GM18502 (cell line): ENCODE measurements at regions not wholly inside any gene's neighbourhood (a gene's known extent, or its start where the extent isn't known, plus 50 kb on each side); places are given as distances from the start of the nearest gene placed in this dataset.

Experiments used
- ATAC-seq: cut with Tn5 transposase; IDR thresholded peaks from one replicate; pipeline ENCODE4 v1.9.1; 2021; ENCODE audit warnings: mild to moderate bottlenecking; ENCODE audit not compliant: unreplicated experiment, poor library complexity

GRCh38 chr18:45291621-45292615 is 323.4 kb upstream of the SLC14A2 start:
- no peak for ATAC-seq

- no peak for ATAC-seq
These were observed 319.9 kb upstream of the SLC14A2 start for GRCh38 chr18:45295388-45295787.

- ATAC-seq, result no peak
These were observed 316.3 kb upstream of the SLC14A2 start for GRCh38 chr18:45298986-45299385.

GRCh38 chr18:45303026-45303425 is 312.2 kb upstream of the SLC14A2 start:
- ATAC-seq, result no peak

- ATAC-seq, result no peak
These were observed 310.7 kb upstream of the SLC14A2 start for GRCh38 chr18:45304558-45304957.

GRCh38 chr18:45312555-45313126 is 302.6 kb upstream of the SLC14A2 start:
- ATAC-seq, result no peak

- ATAC-seq, result no peak
These were observed 299.1 kb upstream of the SLC14A2 start for GRCh38 chr18:45316127-45316526.

- ATAC-seq, result no peak
These were observed 297.2 kb upstream of the SLC14A2 start for GRCh38 chr18:45317948-45318640.

GRCh38 chr18:45320724-45321123 is 294.6 kb upstream of the SLC14A2 start:
- no peak for ATAC-seq

- no peak for ATAC-seq
These were observed 293.8 kb upstream of the SLC14A2 start for GRCh38 chr18:45321520-45321919.

- ATAC-seq, result no peak
These were observed 292.9 kb upstream of the SLC14A2 start for GRCh38 chr18:45322343-45322742.

- no peak for ATAC-seq
These were observed 291.2 kb upstream of the SLC14A2 start for GRCh38 chr18:45324101-45324494.

GRCh38 chr18:45324495-45325113 is 290.7 kb upstream of the SLC14A2 start:
- no peak for ATAC-seq

- no peak for ATAC-seq
These were observed 289.5 kb upstream of the SLC14A2 start for GRCh38 chr18:45325778-45326177.

- ATAC-seq, result no peak
These were observed 288.8 kb upstream of the SLC14A2 start for GRCh38 chr18:45326505-45326904.

GRCh38 chr18:45328296-45328695 is 287.0 kb upstream of the SLC14A2 start:
- no peak for ATAC-seq

GRCh38 chr18:45328811-45329210 is 286.5 kb upstream of the SLC14A2 start:
- no peak for ATAC-seq

GRCh38 chr18:45329316-45329715 is 286.0 kb upstream of the SLC14A2 start:
- ATAC-seq, result no peak

- ATAC-seq, result no peak
These were observed 285.1 kb upstream of the SLC14A2 start for GRCh38 chr18:45330170-45330594.

GRCh38 chr18:45332871-45333270 is 282.4 kb upstream of the SLC14A2 start:
- no peak for ATAC-seq

- no peak for ATAC-seq
These were observed 281.1 kb upstream of the SLC14A2 start for GRCh38 chr18:45334191-45334590.
